ENCODE measurements at regions not wholly inside any gene's neighbourhood (a gene's known extent, or its start where the extent isn't known, plus 50 kb on each side); places are given as distances from the start of the nearest gene placed in this dataset.

- no peaks in the 10 kb centered on the region for H3K27me3 ChIP-seq (replicated peaks; ENCODE audit: insufficient read depth, low read depth, low read length, poor library complexity)
- H3K36me3 ChIP-seq (ENCODE audit: insufficient read depth, low read length, poor library complexity, severe bottlenecking), result no peaks in the 10 kb centered on the region
- TF ChIP-seq CTCF (conservative IDR thresholded peaks at IDR 0.05; ENCODE audit: low read depth, low read length) (no peak), EZH2 (IDR thresholded peaks at IDR 0.05; ENCODE audit: borderline replicate concordance, low read depth, low read length, poor library complexity, severe bottlenecking) (no peak)
- H3K27ac ChIP-seq (ENCODE audit: low read depth, low read length, poor library complexity, severe bottlenecking), result no peak overlapping the region
- ChIA-PET POLR2A (ENCODE audit: low non-redundant PET) (no interaction called here), CTCF (no interaction called here)
- no peak for DNase-seq (ENCODE audit: low spot score)
- intact Hi-C loops (cut with micrococcal nuclease; ENCODE audit: unreplicated experiment), result no loop called here
- no peaks in the 10 kb centered on the region for H3K4me1 ChIP-seq (ENCODE audit: insufficient read depth, low read length, poor library complexity, severe bottlenecking)
- no peaks in the 10 kb centered on the region for H3K9me3 ChIP-seq (ENCODE audit: low read depth, low read length, poor library complexity, severe bottlenecking)
- no peak overlapping the region for H3K4me3 ChIP-seq (ENCODE audit: low read depth, low read length, poor library complexity, severe bottlenecking)
- no TSS peak for BruUV-seq (replicated peaks)
Measured at GRCh38 chr17:83177611-83178532, 98.5 kb downstream of the METRNL start.

DNA sequence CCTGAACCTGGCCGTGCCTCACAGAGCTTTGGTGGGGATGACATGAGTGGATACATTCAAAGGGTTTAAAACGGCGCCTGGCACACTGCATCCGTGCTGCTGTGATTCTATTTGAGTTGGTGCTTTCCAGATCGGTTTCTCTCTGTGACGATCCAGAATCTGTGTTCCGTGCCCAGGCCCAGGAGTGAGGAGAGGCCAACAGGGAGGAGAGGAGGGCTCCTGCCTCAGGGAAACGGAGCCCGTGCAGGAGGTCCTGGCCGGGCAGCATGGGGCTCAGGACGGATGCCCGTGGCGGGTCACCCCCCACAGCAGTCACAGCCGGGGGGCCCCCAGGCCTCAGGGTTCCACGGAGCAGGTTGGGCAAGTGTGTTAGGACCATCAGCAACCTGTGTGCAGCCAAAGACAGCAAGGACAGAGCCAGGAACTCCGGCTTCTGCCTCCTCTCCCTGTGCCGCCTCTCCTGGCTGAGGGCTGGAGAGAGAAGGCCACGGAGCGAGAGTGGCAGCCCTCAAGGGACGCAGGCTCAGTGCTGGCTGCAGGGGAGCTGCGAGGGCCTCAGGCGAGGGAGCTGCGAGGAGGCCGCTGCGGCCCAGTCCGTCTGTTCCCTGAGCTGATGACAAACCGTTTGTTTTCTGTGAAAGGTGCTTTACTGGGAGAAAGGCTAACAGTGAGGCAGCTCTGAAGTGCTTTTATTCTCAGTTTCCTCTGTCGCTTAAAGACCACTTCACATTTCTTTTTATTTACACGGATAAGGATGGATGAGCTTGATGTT is 99.3 kb downstream of the METRNL start:
- no peaks in the 10 kb centered on the region for H3K4me1 ChIP-seq (ENCODE audit: insufficient read depth, low read length, poor library complexity, severe bottlenecking)
- no peak overlapping the region for H3K27ac ChIP-seq (ENCODE audit: low read depth, low read length, poor library complexity, severe bottlenecking)
- ChIA-PET POLR2A (ENCODE audit: low non-redundant PET) (no interaction called here), CTCF (interaction anchor here (0.6 kb wide), 1 partner anchor 265 kb away, joined by 3 read pairs; no protein-coding TSS in a partner anchor)
- no peaks in the 10 kb centered on the region for H3K27me3 ChIP-seq (replicated peaks; ENCODE audit: insufficient read depth, low read depth, low read length, poor library complexity)
- intact Hi-C loops (cut with micrococcal nuclease; ENCODE audit: unreplicated experiment), result no loop called here
- DNase-seq (ENCODE audit: low spot score), result no peak
- BruUV-seq (replicated peaks), result no TSS peak
- TF ChIP-seq CTCF (conservative IDR thresholded peaks at IDR 0.05; ENCODE audit: low read depth, low read length), result no peak
- no peak for TF ChIP-seq EZH2 (IDR thresholded peaks at IDR 0.05; ENCODE audit: borderline replicate concordance, low read depth, low read length, poor library complexity, severe bottlenecking)
- no peaks in the 10 kb centered on the region for H3K36me3 ChIP-seq (ENCODE audit: insufficient read depth, low read length, poor library complexity, severe bottlenecking)
- no peak overlapping the region for H3K4me3 ChIP-seq (ENCODE audit: low read depth, low read length, poor library complexity, severe bottlenecking)
- H3K9me3 ChIP-seq (ENCODE audit: low read depth, low read length, poor library complexity, severe bottlenecking), result no peaks in the 10 kb centered on the region

DNA sequence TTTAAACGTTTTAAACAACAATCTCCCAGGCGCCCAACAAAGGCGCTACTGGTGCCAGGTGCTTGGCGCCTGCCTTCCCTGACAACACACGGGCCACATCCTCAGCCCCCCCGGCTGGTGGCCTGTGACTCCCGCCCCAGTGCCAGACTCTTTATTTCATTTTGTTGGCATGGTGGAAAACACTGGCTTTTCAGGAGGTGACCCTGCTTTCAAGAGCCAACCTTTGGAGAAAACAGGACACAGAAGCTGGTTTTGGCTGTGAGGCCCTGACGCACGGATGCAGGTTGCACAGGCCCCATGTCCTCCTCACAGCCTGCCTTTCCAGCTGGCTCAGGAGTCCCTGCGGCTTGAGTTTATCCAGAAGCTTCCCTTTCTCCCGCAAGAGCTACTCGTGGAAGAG is 100.0 kb downstream of the METRNL start:
- no peak overlapping the region for H3K27ac ChIP-seq (ENCODE audit: low read depth, low read length, poor library complexity, severe bottlenecking)
- H3K27me3 ChIP-seq (replicated peaks; ENCODE audit: insufficient read depth, low read depth, low read length, poor library complexity), result no peaks in the 10 kb centered on the region
- POLR2A ChIA-PET (ENCODE audit: low non-redundant PET), result no interaction called here
- no peak overlapping the region for H3K4me3 ChIP-seq (ENCODE audit: low read depth, low read length, poor library complexity, severe bottlenecking)
- no peak for DNase-seq (ENCODE audit: low spot score)
- no peak for TF ChIP-seq CTCF (conservative IDR thresholded peaks at IDR 0.05; ENCODE audit: low read depth, low read length)
- TF ChIP-seq EZH2 (IDR thresholded peaks at IDR 0.05; ENCODE audit: borderline replicate concordance, low read depth, low read length, poor library complexity, severe bottlenecking), result no peak
- no peaks in the 10 kb centered on the region for H3K4me1 ChIP-seq (ENCODE audit: insufficient read depth, low read length, poor library complexity, severe bottlenecking)
- CTCF ChIA-PET, result no interaction called here
- H3K36me3 ChIP-seq (ENCODE audit: insufficient read depth, low read length, poor library complexity, severe bottlenecking), result no peaks in the 10 kb centered on the region
- no TSS peak for BruUV-seq (replicated peaks)
- intact Hi-C loops (cut with micrococcal nuclease; ENCODE audit: unreplicated experiment), result no loop called here
- no peaks in the 10 kb centered on the region for H3K9me3 ChIP-seq (ENCODE audit: low read depth, low read length, poor library complexity, severe bottlenecking)

All from A673 (cell line).